ENCODE measurements at regions not wholly inside any gene's neighbourhood (a gene's known extent, or its start where the extent isn't known, plus 50 kb on each side); places are given as distances from the start of the nearest gene placed in this dataset.

DNA sequence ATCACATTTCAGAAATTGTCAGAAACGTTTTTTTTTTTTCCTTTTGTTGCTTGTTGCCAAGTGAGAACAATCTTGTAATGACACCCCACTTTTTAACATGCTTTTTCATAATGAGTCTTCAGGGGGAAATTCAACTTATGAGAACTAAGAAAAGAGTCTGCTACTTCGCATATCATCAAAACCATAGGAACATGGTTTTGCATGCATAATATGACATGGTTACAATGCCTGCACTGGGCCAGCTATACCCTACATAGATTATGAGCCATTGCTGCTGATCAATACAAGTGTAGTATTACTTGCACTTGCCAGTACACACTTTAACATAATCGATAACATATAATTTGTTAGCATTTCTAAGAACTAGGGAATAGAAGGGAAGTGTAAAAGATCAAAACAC is 191.0 kb upstream of the NBEA start:
- no peak for DNase-seq (ENCODE audit: low read depth)

DNA sequence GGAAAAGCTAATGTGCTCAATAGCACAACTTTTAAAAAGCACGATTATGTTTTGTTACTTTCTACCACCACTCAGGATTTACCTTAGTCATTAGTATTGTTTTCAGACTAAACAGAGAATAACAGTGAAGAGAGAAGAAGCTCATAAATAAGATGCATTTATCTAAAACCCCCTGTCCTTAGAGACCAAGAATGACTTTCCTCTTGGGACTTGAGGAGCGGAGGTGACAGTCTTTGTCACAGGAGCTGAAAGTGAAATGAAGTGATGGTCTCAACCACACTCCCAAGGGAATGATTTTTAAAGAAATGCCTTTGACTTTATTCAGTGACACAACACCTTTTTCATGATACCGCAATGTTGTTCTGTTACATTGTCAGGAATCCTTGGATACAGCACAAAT is 190.6 kb upstream of the NBEA start:
- no peak for DNase-seq (ENCODE audit: low read depth)

DNA sequence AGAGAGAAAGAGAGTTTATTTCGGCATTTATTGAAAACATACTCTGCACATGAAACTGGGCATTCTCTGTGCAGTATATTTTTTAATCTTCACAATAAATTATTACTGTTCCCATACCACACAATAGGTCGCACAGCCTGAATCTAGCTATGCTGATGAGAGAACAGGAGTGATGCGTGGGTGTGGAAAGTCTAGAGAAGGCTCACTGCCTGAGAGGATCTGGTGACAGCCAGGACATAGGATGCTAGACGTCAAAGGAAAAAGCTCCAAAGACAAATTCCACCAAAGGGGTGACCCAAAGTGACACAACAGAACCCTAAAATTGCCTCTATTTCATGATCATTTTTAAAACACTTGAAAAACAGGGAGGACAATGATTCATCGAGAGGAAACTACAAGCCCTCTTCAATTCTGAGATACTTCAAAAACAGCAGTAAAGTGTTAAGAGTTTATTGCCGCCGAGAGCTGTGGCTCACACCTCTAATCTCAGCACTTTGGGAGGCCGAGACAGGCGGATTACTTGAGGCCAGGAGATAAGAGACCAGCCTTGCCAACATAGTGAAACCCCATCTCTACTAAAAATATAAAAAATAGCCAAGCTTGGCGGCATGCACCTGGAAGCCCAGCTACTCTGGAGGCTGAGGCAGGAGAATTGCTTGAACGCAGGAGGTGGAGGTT is 189.6 kb upstream of the NBEA start:
- DNase-seq (ENCODE audit: low read depth), result no peak

DNA sequence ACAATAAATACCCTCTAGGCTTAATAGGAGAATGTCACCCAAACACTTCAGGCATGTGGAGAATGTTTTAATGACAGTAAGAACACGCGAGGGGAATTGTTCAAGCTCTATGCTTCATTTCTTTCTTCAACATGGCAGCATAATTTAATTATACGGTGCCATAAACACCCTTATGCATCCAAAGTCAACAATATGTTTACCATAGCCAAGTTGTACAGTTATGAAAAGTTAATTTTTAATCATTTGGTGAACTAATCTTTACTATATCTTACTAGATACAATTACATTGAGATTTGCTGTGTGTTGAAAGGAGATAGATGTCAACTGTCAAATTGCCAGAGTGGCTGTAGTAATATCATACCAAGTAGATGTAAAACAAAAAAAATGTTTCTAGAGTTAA is 185.9 kb upstream of the NBEA start:
- DNase-seq (ENCODE audit: low read depth), result no peak

DNA sequence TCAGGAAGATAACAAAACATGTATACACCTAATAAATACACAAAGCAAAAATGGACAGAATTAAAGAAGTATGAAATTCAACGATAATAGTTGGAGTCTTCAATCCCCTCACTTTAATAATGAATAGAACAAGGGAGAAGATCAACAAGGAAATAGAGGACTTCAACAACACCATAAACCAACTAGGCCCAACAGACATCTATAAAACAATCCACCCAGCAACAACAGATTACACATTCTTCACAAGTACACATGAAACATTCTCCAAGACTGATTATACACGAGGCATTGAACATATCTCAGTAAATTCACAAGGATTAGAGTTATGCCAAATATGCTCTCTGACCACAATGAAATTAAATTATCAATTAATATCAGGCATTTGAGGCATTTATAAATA is 185.5 kb upstream of the NBEA start:
- DNase-seq (ENCODE audit: low read depth), result no peak

DNA sequence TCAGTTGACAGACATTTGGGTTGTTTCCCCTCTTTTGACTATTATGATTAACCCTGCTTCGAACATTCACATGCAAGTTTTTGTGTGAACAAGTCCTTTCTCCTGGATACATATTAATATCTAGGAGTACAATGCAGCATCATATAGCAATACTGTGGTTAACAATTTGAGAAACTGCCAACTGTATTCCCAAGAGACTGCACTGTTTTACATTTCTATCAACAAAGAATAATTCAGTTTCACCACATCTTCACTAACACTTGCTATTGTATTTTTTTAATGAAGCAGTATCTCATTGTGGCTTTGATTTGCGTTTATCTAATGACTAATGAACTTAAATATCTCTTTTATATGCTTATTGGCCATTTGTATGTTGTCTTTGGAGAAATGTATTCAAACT is 184.6 kb upstream of the NBEA start:
- DNase-seq (ENCODE audit: low read depth), result no peak

DNA sequence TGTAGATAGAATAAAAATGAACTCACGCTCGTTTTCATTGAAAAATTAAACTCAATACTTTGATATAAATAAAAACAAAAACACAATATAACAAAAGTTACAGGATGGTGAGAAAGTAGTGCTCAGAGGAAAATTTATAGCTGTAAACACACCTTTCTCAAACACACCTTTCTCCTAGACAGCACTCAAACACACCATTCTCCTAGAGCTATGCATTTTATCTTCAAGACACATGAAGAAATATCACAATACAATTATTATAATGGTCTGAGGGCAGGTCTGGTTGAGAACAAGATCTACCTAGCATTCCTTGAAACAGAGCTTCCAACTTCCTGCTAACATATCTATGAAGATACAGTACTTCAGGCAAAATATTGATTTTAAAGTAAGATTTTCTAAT is 183.4 kb upstream of the NBEA start:
- no peak for DNase-seq (ENCODE audit: low read depth)

DNA sequence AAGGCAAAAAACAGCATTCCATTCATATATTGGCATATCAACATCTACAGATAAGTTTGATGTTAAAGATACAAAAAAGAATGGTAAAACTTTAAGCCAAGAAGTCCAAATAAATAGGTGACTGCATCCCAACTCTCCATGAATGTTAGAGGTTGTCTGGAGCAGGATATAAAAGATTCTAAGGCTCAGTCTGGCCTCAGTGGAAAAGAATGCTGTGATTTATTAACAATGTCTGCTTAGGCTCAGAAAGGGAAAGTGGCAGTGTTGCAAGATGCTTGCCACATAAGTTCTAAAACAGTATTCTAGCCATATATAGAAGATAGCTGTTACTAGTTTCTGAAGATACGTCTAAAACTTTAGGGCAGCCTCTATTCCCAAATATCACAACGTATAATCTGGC is 179.8 kb upstream of the NBEA start:
- no peak for DNase-seq (ENCODE audit: low read depth)

DNA sequence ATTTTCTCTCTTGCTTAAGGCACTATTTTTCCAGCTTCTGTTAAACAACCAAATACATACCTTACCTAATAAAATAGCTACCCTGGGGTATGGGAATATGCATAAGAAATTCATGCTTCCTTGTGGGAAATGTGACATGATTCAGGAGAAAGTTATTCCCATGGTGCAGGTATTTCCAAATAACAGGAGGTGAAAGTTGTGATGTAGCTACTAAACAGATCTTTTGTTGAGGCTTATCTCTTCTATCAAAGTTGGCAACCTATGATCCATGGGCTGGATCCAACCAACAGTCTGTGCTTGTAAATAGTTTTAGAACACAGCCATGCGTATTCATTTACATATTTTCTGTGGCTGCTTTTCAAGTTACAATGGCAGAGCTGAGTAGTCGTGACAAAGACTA is 177.8 kb upstream of the NBEA start:
- no peak for DNase-seq (ENCODE audit: low read depth)

DNA sequence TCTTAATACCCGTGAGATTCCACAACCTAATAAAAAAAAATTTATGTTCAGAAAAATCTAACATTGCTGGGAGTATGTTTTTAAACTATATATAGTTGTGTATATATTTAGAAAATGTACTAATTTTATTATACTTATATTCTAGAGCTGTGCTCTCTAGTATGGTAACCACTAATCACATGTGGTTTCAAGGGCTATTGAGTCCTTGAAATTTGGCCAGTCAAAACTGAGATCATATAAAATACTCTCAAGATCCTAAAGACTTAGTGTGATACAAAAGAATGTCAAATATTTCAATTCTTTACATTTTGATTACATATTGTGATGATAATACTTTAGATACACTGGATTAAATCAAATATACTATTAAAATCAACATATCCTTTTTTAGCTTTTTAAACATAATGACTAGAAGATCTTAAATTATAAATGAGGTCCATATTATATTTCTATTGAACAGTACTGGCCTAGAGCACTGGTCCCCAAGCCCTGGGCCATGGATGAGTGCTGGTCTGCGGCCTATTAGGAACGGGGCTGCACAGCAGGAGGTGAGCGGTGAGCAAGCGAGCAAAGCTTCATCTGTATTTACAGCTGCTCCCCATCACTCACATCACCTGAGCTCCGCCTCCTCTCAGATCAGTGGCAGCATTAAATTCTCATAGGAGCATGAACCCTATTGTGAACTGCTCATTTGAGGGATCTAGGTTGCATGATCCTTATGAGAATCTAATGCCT is 176.5 kb upstream of the NBEA start:
- no peak for DNase-seq (ENCODE audit: low read depth)

DNA sequence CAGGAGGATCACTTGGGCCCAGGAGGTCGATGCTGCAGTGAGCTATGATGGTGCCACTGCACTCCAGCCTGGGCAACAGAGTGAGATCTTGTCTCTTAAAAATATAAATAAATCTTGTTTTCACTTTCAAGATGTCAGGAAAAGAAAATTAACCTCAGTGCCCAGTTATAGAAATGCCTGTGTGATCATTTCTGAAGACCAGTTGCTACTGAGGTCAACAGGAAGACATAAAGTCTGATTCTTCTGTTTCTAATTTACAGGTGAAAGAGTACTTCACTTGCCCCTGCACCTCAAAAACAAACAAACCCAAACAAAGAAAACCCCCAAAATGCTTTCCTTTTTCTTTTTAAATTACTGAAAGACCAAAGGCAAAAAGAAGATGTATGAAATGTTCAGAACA is 174.3 kb upstream of the NBEA start:
- no peak for DNase-seq (ENCODE audit: low read depth)

DNA sequence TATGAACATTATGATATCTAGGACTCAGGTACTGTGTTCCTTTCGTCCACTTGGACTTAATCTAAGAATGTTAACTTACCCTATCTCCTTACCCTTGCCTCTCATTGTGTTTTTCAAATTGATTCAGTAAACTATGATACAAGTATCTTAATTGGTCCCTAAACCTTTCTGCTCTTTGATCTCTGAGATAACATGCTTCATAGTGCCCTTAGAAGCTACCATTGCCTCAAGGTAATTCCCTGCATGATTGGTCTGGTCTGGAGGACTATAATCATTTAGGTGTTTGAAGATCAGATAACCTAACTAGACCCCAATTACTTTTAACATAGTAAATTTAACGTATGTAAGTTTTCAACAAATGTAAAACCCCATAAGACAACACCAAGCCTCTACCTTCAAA is 169.9 kb upstream of the NBEA start:
- DNase-seq (ENCODE audit: low read depth), result no peak

DNA sequence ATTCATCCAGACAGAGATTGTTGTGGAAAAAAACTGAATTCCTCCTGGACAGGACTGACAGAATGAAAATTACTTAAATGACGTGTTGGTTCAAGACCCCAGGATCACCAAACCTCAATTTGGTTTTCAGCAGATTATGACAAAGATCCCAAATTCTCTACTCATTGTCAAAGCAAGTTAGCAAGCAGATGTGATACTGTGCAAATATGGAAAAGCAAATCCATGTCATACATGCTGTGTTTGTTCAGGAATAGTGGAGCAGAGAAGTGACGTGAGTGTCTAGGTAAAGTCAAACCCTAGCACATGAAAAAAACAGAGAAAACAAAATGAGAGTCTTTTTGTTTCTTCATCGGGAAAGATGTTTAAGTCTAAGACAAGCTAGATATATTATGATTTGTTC is 169.2 kb upstream of the NBEA start:
- no peak for DNase-seq (ENCODE audit: low read depth)

DNA sequence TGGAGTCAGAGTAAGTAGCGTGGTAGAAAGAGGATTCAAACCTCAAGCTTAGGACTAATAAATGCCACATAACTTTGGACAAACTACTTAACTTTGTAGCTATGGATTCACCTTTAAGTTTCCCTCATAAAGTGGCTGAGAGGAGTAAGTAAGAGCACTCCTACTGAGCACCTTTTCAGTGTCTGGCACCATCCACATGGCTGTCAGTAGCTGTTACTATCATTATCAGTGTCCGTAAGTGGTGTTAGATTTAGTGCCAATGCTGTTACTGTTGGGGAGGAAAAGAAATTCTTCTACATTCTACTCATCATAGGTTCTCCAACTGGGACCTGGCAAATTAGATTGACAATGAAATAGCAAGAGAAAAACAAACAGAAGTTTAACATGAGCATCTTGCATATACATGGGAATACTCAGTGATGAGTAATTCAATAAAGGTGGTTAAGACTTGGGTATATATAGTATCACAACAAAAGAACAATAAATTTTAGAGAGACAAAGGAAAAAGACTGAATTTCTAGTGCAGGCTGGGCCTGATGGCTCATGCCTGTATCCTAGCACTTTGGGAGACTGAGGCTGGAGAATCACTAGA is 165.6 kb upstream of the NBEA start:
- DNase-seq (ENCODE audit: low read depth), result no peak

DNA sequence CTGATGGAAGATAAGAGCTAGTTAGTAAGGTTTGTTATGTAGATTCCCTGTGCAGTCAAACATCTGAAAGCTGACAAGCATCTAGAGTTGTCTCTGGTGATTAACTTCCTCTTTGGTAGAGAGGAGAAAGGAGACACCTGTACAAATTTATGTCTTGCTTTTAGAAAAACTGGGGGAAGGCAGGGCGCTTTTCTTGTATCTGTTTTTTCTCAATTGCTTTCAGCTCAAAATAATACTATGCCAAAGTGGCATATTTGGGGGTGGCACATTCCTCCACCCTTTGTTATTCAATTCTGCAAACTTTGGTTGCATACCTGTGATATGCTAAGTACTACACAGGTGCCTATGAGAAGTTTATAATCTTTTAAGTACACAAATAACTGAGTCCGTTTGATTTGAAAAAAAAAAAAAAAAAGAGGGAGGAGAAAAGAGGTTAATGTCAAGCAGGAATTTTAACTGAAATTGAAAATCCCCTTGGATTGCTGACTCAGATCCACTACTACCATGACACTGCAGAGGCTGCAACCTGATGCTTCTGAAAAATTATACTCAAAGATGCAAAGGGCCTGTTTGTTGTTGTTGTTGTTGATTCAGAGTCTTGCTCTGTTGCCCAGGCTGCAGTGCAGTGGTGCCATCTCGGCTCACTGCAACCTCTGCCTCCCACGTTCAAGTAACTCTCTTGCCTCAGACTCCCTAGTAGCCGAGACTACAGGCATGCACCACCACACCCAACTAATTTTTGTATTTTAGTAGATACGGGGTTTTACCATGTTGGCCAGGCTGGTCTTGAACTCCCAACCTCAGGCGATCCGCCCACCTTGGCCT is 164.8 kb upstream of the NBEA start:
- DNase-seq (ENCODE audit: low read depth), result no peak

DNA sequence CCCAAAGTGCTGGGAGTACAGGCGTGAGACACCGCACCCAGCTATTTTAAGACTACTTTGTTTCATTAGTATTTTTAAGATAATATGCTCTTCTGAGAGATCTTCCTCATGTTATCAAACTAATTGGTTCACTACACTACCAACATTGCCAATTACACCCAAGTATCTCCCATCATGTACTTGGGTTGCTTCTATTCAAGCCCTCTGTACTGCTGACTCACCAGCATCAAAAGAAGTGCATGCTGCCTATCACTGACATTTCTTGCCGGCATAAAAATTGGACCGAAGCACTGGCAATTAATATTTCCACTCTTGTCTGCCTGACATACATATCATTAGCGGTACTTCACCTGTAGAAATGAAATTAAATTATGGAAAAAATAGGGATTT is 164.2 kb upstream of the NBEA start:
- DNase-seq (ENCODE audit: low read depth), result no peak

DNA sequence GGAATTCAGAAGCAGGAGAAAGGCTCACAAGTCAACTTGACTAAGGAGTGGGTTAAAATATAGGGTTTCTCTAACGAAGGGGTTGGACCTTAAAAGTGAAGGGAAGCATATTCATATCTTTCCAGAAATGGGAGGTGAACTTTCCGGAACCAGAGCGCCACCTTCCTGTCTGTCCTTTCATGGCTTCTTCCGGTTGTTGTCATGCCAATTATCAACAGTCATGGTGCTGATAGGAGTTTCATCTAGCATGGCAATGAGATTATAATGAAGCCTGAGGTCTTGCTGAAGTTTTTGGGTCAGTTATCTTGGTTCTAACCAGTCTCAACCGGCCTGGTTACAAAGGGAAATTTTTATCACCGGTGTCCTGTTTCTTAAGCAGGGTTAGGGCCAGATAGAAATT is 162.9 kb upstream of the NBEA start:
- DNase-seq (ENCODE audit: low read depth), result no peak

DNA sequence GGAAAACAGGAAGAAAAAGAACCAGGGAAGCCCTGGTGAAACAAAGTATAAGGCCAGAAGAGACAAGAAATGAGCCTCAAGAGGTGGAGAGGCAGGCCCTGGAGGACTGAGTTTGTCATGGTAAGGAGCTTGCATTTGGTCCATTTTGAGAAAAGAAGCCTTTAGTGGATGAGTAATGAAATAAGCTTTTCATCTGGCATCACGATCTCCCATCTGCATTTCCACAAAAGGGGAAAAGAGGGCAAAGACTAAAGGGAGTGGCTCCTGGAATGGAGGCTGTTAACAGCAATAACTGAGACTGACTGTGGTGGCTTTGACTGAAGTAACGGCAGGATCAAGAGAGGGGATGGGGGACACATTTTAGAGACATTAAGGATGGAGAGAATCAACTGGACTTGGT is 148.8 kb upstream of the NBEA start:
- no peak for DNase-seq (ENCODE audit: low read depth)

DNA sequence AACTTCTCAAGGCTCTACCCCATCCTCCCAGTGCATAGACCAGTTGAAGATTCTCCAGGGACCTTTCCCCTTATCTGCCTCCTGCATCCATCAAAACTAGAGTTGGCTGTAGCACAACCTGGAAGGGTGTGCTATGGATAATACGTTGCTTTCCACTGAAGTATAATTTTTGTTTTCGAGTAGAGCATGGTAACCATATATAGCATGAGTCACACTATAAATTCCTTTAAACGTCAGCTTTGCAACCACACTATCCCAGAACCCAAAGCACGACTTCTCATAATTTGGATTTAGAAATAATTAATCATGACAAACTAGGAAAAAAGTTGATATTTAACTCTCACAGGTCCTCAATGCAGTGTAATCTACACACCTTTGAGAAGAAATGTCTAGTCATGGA is 138.3 kb upstream of the NBEA start:
- no peak for DNase-seq (ENCODE audit: low read depth)

DNA sequence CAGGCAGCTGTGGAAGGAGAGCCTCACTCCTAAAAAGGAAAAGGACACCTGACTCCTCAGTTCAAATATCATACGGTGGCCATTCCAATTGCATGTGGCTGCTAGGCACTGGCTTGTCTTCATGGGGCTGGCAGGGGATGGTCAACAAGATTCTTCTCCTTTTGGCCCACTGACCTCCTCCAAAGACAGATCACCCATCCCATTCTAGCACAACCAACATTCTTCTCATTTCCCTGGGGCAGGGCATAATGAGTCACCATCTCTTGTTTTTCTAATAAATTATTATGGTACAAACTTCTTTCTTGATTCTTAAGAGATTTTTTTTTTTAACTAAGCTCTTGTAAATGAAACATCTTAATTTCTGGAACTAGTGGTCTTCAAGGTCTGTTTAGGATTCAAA is 136.7 kb upstream of the NBEA start:
- no peak for DNase-seq (ENCODE audit: low read depth)

DNA sequence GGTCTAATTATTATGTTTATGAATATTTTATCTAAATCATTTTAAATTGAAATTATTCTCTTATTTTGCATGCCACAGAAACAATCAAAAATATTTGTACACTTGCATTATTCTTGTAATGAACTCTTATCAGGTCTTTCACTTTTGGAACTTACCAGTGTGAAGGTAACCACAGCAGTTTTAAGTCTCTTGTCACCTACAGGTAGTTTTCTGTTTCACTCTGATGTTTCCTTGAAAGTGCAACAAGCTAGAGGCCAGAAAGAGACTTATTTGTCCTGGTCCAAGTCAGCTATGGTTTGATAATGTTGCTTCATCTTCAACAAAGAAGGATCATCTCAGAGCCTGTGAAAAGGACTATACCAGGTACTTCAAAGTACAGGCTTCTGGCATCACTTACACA is 133.4 kb upstream of the NBEA start:
- no peak for DNase-seq (ENCODE audit: low read depth)

DNA sequence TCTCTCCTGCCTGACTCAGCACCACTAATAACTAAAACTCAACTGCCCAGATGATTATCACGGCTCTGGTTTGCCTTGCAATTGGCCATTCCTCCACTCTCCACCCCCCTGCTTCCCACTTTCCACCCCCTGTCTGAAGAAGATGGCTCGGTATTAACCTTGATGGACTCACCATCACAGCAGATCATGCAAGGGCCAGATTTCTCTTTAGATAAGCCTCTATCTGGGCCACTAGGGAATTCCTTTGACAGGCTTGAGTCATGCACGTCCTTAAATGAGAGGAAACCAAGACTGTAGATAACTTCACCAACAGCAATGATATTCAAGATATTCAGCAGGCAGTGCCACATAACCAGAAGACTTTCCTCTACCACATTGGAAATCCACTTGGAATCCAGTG is 131.1 kb upstream of the NBEA start:
- DNase-seq (ENCODE audit: low read depth), result no peak

DNA sequence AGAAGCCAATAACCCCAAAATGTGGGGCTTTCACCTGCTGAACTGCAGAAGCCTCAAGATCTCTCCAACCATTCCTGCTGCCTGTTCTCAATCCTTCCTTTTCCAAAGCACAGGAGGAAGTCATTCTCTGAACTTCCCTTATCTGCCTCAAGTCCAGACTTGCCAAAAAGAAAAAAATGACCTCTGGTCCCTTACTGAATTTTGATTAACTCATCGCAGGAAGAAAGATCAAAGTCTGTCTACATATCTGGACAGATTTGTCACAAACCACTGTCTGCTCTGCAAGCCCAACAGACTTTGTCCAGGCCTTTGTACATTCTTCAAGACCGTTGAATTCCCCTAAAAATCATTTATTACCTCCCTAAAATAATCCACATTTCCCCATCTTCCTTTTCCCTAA is 126.5 kb upstream of the NBEA start:
- DNase-seq (ENCODE audit: low read depth), result no peak

Measured in GM04503 (cell line).